ENCODE measurements at regions not wholly inside any gene's neighbourhood (a gene's known extent, or its start where the extent isn't known, plus 50 kb on each side); places are given as distances from the start of the nearest gene placed in this dataset.

- no peak for DNase-seq
These were observed 54.5 kb downstream of the CLDN34 start for GRCh38 chrX:10021461-10022272.

DNA sequence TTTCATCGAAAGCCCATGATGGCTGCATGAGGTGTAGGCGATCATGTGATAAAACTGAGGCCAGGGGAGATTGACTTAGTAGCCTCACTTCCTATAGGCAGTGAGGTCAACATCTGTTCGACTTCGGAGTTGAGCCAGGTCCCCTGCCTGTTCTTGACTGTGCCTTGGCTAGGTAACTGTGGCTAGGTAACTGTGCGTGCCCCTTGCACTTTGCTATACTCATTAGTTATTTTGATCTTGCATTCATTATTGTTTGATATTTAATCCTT, 55.0 kb downstream of the CLDN34 start:
- DNase-seq, result no peak

DNA sequence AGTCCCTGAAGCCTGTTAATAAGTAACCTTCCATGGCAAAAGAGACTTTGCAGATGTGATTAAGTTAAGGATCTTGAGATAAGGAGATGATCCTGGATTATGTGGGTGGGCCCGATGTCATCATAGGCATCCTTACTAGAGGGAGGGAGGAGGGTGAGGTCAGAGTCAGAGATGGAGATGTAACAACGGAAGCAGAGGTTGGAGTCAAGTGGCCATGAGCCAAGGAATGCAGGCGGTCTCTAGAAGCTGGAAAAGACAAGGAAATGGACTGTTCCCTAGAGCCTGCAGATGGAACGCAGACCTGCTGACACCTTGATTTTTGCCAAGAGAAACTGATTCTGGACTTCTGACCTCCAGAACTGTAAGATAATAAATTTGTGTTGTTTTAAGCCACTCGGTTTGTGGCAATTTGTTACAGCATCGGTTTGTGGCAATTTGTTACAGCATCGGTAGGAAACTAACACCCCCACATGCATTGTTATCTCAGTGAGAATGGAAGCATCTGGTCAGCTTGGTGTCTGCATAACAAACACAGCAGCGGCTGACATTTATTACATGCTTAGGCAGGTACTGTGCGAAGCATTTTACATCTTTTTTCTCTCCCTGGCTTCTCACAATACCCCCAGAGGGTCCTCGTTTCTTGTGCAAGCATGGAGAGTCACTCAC, 55.6 kb downstream of the CLDN34 start:
- no peak for DNase-seq

DNA sequence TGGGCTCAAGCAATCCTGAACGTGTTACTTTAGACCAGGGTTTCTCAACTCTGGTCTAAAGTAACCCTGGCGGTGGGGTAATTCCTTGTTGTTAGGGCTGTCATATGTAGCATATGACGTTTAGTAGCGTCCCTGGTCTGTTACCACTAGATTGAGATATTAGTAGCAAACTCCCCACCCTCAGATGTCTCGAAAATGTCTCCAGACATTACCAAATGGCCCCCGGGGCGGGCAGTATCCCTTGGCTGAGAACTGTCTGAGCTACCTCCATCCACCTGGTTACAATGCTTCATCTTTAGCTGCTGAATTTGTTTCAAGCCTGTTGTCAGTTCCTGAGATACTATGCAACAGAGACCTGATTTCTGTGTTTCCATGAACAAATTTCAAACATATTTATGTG, 56.7 kb downstream of the CLDN34 start:
- DNase-seq, result no peak

- no peak for DNase-seq
These were observed 58.8 kb downstream of the CLDN34 start for GRCh38 chrX:10025742-10026493.

- no peak for DNase-seq
These were observed 61.3 kb downstream of the CLDN34 start for GRCh38 chrX:10028283-10029104.

GRCh38 chrX:10030570-10030969, 63.4 kb downstream of the CLDN34 start:
- no peak for DNase-seq

DNA sequence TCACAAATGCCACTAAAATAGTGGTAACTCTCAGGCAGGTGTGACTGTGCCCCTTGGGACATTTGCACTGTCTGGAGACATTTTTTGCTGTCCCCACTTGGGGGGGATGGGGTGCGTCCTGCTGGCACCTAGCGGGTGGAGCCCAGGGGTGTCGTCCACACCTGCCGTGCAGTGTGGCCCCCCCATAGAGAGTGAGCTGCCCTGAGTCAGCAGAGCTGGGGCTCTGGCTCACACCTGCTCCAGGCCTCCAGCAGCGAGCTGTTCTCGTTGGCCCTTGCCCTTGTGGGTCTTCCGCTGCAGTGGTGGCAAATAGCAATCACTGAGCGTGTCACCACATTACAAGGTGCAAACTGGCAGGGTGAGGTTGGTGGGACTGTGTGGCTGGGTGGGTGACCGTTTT, 64.6 kb downstream of the CLDN34 start:
- no peak for DNase-seq

GRCh38 chrX:10032147-10032546, 65.0 kb downstream of the CLDN34 start:
- DNase-seq, result no peak

DNA sequence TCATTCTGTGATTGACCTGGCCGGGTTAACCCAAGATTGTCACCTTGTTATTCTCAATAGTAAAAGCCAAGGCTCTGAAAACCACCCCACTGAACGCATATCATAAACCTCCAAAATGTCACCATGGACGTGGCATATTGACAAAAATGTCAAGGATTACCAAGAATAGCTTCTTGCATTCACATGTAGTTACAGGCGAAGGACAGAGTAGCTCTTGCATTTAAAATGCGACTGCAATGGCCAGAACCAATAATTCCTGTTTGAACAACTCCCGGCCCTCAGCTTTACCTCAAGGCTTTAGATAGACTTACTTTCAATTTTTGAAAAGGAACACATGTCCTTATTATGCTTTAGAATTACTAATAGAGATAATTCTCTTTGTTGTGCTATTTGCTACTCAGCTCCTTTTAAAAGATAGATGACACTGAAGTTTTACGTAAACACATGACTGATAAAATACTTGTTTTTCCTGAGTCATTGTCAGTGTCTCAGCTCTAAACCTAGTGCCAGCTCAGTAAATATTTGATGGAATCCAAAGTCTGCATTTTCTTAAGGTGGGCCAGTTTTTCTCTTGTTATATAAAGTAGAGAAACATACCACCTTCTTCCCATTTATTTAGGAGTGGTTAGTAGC, 66.3 kb downstream of the CLDN34 start:
- no peak for DNase-seq

DNA sequence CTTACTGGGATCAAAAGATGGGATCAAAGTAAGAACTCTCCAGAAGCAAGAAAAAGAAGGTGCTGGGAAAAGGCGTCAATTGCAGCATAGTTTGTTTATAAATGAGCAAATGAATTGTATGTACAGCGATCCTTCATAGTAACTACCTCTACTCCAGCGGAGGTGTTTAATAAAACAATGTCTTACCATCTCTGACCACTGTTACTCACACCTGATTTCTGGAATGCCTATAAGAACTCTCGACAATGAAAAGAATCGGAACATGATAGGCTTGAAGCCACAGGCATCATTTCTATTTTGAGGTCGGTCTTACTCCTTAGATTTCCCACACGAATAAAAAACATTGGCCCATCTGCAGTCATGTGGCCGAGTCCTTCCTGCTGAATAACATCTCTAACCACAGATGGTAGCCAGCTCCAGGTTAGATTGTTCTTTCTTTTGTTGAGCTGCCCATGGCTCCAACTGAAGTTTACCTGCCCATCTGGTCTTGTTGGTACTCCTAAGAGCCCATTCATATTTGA, 67.6 kb downstream of the CLDN34 start:
- DNase-seq, result no peak

DNA sequence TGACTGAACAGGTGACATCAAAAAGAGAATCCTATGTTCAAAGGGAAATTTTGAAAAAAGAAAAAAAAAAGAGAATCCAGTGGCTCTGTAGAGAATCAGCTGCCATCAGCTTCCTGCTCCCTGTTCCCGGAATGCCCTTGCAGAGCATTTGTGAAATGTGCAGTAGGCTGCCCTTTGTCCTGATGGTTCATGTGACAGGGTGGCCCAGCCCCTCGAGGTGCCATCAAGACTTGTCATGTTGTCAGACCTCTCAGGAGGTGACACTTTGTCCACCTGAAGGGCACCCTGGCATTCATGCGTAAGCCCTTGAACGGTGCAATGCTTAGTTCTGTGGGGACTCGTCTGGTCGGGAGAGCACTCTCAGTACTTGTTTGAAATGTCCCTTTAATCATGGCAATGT, 71.4 kb downstream of the CLDN34 start:
- no peak for DNase-seq

- DNase-seq, result no peak
These were observed 72.9 kb downstream of the CLDN34 start for GRCh38 chrX:10039821-10040793.

GRCh38 chrX:10040961-10041360, 73.8 kb downstream of the CLDN34 start:
- DNase-seq, result no peak

DNA sequence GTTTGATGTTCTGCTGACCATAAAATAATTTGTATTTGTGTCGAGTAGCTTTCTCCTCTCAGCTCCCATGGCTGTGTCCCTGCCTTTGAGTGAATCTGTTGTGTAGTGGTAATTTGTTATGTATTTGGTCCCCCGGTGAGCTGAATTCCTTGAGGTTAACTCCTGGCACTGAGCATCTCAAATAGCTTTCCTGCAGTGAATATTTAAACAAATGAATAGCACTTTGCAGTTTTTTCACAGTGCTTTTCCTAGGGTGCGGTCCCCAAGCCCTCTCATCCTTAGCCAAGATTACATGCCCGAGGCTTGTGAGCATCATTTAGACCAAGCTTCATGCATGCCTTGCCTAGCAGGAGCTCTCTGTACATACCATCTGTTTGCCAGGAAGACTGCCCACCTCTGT, 74.2 kb downstream of the CLDN34 start:
- no peak for DNase-seq

GRCh38 chrX:10042055-10042454, 74.9 kb downstream of the CLDN34 start:
- DNase-seq, result no peak

GRCh38 chrX:10043386-10043785, 76.2 kb downstream of the CLDN34 start:
- no peak for DNase-seq

GRCh38 chrX:10044021-10044420, 76.9 kb downstream of the CLDN34 start:
- no peak for DNase-seq

- no peak for DNase-seq
These were observed 78.3 kb downstream of the CLDN34 start for GRCh38 chrX:10045327-10046000.

GRCh38 chrX:10047133-10047532, 80.0 kb downstream of the CLDN34 start:
- DNase-seq, result no peak

DNA sequence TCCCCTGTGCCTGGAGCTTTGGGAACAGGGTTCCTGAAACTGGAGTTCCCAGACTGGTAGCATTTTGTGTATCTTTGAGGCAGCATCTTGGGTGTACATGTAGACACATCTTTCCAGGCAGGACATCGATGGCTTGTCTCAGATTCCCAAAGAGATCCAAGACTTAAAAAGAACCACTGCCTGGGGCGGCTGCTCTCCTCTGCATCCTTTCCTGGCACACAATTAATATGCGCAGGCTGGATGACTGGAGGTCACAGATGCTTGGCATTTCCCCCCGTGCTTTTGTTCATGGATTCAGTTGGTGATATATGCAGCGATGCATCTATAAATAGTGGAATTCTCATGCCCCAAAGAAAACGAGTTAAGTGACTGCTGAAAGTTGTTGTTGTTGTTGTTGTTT, 80.5 kb downstream of the CLDN34 start:
- DNase-seq, result no peak

Measured in activated CD8-positive, alpha-beta memory T cell treated with anti-CD3 and anti-CD28 coated beads, Interleukin-2, amount 50 U/mL, for 4 hours (primary cell).